ENCODE measurements at regions not wholly inside any gene's neighbourhood (a gene's known extent, or its start where the extent isn't known, plus 50 kb on each side); places are given as distances from the start of the nearest gene placed in this dataset.

- in situ Hi-C loops (cut with MboI; ENCODE audit: low sequenced_read_pairs): no loop called here
These were observed 389.3 kb downstream of the BMP4 start for GRCh38 chr14:53567236-53567780.

- in situ Hi-C loops (cut with MboI; ENCODE audit: low sequenced_read_pairs): no loop called here
These were observed 391.8 kb downstream of the BMP4 start for GRCh38 chr14:53564870-53565269.

GRCh38 chr14:53563628-53564027 lies 393.0 kb downstream of the BMP4 start:
- in situ Hi-C loops (cut with MboI; ENCODE audit: low sequenced_read_pairs): no loop called here

- in situ Hi-C loops (cut with MboI; ENCODE audit: low sequenced_read_pairs): no loop called here
These were observed 400.1 kb upstream of the DDHD1 start for GRCh38 chr14:53553221-53553620.

GRCh38 chr14:53551862-53552261 lies 398.7 kb upstream of the DDHD1 start:
- in situ Hi-C loops (cut with MboI; ENCODE audit: low sequenced_read_pairs): no loop called here

GRCh38 chr14:53550776-53551175 lies 397.7 kb upstream of the DDHD1 start:
- in situ Hi-C loops (cut with MboI; ENCODE audit: low sequenced_read_pairs): no loop called here

GRCh38 chr14:53549956-53550355 lies 396.8 kb upstream of the DDHD1 start:
- in situ Hi-C loops (cut with MboI; ENCODE audit: low sequenced_read_pairs): loop anchor here (25.0 kb wide), 1 partner anchor 787 kb away; no protein-coding TSS in a partner anchor

GRCh38 chr14:53547593-53547992 lies 394.5 kb upstream of the DDHD1 start:
- in situ Hi-C loops (cut with MboI; ENCODE audit: low sequenced_read_pairs): loop anchor here (25.0 kb wide), 1 partner anchor 790 kb away; no protein-coding TSS in a partner anchor

GRCh38 chr14:53545217-53545616 lies 392.1 kb upstream of the DDHD1 start:
- in situ Hi-C loops (cut with MboI; ENCODE audit: low sequenced_read_pairs): loop anchor here (25.0 kb wide), 1 partner anchor 792 kb away; no protein-coding TSS in a partner anchor

- in situ Hi-C loops (cut with MboI; ENCODE audit: low sequenced_read_pairs): loop anchor here (25.0 kb wide), 1 partner anchor 795 kb away; no protein-coding TSS in a partner anchor
These were observed 389.6 kb upstream of the DDHD1 start for GRCh38 chr14:53542732-53543131.

GRCh38 chr14:53541411-53541810 lies 388.3 kb upstream of the DDHD1 start:
- in situ Hi-C loops (cut with MboI; ENCODE audit: low sequenced_read_pairs): loop anchor here (25.0 kb wide), 1 partner anchor 796 kb away; no protein-coding TSS in a partner anchor

GRCh38 chr14:53539489-53540126 lies 386.5 kb upstream of the DDHD1 start:
- in situ Hi-C loops (cut with MboI; ENCODE audit: low sequenced_read_pairs): loop anchor here (25.0 kb wide), 1 partner anchor 798 kb away; no protein-coding TSS in a partner anchor

GRCh38 chr14:53538316-53538881 lies 385.3 kb upstream of the DDHD1 start:
- in situ Hi-C loops (cut with MboI; ENCODE audit: low sequenced_read_pairs): loop anchor here (25.0 kb wide), 1 partner anchor 799 kb away; no protein-coding TSS in a partner anchor

- in situ Hi-C loops (cut with MboI; ENCODE audit: low sequenced_read_pairs): loop anchor here (25.0 kb wide), 1 partner anchor 800 kb away; no protein-coding TSS in a partner anchor
These were observed 384.5 kb upstream of the DDHD1 start for GRCh38 chr14:53537422-53538315.

GRCh38 chr14:53536446-53536845 lies 383.3 kb upstream of the DDHD1 start:
- in situ Hi-C loops (cut with MboI; ENCODE audit: low sequenced_read_pairs): loop anchor here (25.0 kb wide), 1 partner anchor 801 kb away; no protein-coding TSS in a partner anchor

- in situ Hi-C loops (cut with MboI; ENCODE audit: low sequenced_read_pairs): loop anchor here (25.0 kb wide), 1 partner anchor 802 kb away; no protein-coding TSS in a partner anchor
These were observed 381.7 kb upstream of the DDHD1 start for GRCh38 chr14:53534841-53535240.

- in situ Hi-C loops (cut with MboI; ENCODE audit: low sequenced_read_pairs): loop anchor here (25.0 kb wide), 1 partner anchor 804 kb away; no protein-coding TSS in a partner anchor
These were observed 380.4 kb upstream of the DDHD1 start for GRCh38 chr14:53533384-53533970.

- in situ Hi-C loops (cut with MboI; ENCODE audit: low sequenced_read_pairs): loop anchor here (25.0 kb wide), 1 partner anchor 804 kb away; no protein-coding TSS in a partner anchor
These were observed 379.7 kb upstream of the DDHD1 start for GRCh38 chr14:53532853-53533252.

GRCh38 chr14:53531730-53532129 lies 378.6 kb upstream of the DDHD1 start:
- in situ Hi-C loops (cut with MboI; ENCODE audit: low sequenced_read_pairs): loop anchor here (25.0 kb wide), 1 partner anchor 806 kb away; no protein-coding TSS in a partner anchor

GRCh38 chr14:53531156-53531555 lies 378.0 kb upstream of the DDHD1 start:
- in situ Hi-C loops (cut with MboI; ENCODE audit: low sequenced_read_pairs): loop anchor here (25.0 kb wide), 1 partner anchor 806 kb away; no protein-coding TSS in a partner anchor

All from HL-60/S4 treated with phorbol 12-myristate 13-acetate at 8.2 ng/mL for 4 days and 3 days (cell line).